SK-N-SH (cell line): ENCODE measurements at regions not wholly inside any gene's neighbourhood (a gene's known extent, or its start where the extent isn't known, plus 50 kb on each side); places are given as distances from the start of the nearest gene placed in this dataset.

Experiments used
- EP300 ChIP-seq, 2 experiments: IDR thresholded peaks; 2 replicates each; pipeline versions ENCODE4 v1.4.0 to v1.6.1; 2012; ENCODE audit warnings: borderline replicate concordance in 1 of 2, low read depth in 1 of 2, low read length in 1 of 2
- GABPA ChIP-seq: IDR thresholded peaks from 2 replicates; pipeline ENCODE4 v1.4.0; 2012; ENCODE audit warnings: low read depth, mild to moderate bottlenecking
- IRF3 ChIP-seq: fragments of 150-350 bp; IDR thresholded peaks from 2 replicates; pipeline ENCODE4 v1.6.1; 2016; ENCODE audit warnings: mild to moderate bottlenecking, low read depth, low read length
- JUND ChIP-seq: IDR thresholded peaks from 2 replicates; pipeline ENCODE4 v1.4.0; 2012
- MAX ChIP-seq: IDR thresholded peaks from 2 replicates; pipeline ENCODE4 v1.4.0; 2012; ENCODE audit warnings: low read depth
- MEF2A ChIP-seq: IDR thresholded peaks from 2 replicates; pipeline ENCODE4 v1.4.0; 2012; ENCODE audit warnings: low read depth, borderline replicate concordance
- POLR2AphosphoS5 ChIP-seq: IDR thresholded peaks from 2 replicates; pipeline ENCODE4 v1.6.1; 2012; ENCODE audit warnings: low read depth, low read length
- RAD21 ChIP-seq: IDR thresholded peaks from 2 replicates; pipeline ENCODE4 v1.6.1; 2012; ENCODE audit warnings: mild to moderate bottlenecking, low read length
- RFX5 ChIP-seq: IDR thresholded peaks from 2 replicates; pipeline ENCODE4 v1.6.1; 2012; ENCODE audit warnings: mild to moderate bottlenecking, improper control_type of control experiment, low read length
- RXRA ChIP-seq: IDR thresholded peaks from 2 replicates; pipeline ENCODE4 v1.4.0; 2012; ENCODE audit warnings: low read depth, mild to moderate bottlenecking, borderline replicate concordance
- TCF12 ChIP-seq: IDR thresholded peaks from 2 replicates; pipeline ENCODE4 v1.4.0; 2012
- TF ChIP-seq, protein P1 (sequence below): IDR thresholded peaks from 2 replicates; pipeline ENCODE4 v1.4.0; 2012; ENCODE audit warnings: low read depth, borderline replicate concordance
- TF ChIP-seq, protein P2 (sequence below): fragments of 200-600 bp; sonication (generic); IDR thresholded peaks from 2 replicates; pipeline ENCODE4 v1.6.1; 2017; ENCODE audit warnings: antibody characterized with exemption, mild to moderate bottlenecking, moderate library complexity
- TF ChIP-seq, protein P3 (sequence below): IDR thresholded peaks from 2 replicates; pipeline ENCODE4 v1.4.0; 2012; ENCODE audit warnings: low read depth, borderline replicate concordance

DNA sequence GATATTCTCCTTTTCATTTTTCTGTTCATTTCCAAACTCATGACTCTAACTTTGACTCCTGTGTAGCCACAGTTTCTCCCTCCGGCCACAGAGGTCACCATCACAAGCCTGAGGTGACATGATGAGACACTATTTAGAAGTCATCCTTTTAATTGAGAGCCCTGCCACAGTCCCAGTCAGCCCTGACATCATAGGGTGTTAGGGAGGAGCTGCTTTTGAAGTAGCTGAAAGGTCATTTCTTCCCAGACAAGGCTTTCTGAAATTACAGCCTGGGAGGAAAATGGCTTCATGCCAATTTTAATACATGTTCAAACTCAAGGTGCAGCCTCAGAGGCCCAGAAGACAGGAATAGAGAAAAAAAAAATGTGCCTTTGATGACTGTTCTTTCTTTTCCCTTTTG is 532.8 kb upstream of the TGFBR2 start:
- TF ChIP-seq, protein P1, sequence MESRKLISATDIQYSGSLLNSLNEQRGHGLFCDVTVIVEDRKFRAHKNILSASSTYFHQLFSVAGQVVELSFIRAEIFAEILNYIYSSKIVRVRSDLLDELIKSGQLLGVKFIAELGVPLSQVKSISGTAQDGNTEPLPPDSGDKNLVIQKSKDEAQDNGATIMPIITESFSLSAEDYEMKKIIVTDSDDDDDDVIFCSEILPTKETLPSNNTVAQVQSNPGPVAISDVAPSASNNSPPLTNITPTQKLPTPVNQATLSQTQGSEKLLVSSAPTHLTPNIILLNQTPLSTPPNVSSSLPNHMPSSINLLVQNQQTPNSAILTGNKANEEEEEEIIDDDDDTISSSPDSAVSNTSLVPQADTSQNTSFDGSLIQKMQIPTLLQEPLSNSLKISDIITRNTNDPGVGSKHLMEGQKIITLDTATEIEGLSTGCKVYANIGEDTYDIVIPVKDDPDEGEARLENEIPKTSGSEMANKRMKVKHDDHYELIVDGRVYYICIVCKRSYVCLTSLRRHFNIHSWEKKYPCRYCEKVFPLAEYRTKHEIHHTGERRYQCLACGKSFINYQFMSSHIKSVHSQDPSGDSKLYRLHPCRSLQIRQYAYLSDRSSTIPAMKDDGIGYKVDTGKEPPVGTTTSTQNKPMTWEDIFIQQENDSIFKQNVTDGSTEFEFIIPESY: no peak
- TF ChIP-seq, protein P2, sequence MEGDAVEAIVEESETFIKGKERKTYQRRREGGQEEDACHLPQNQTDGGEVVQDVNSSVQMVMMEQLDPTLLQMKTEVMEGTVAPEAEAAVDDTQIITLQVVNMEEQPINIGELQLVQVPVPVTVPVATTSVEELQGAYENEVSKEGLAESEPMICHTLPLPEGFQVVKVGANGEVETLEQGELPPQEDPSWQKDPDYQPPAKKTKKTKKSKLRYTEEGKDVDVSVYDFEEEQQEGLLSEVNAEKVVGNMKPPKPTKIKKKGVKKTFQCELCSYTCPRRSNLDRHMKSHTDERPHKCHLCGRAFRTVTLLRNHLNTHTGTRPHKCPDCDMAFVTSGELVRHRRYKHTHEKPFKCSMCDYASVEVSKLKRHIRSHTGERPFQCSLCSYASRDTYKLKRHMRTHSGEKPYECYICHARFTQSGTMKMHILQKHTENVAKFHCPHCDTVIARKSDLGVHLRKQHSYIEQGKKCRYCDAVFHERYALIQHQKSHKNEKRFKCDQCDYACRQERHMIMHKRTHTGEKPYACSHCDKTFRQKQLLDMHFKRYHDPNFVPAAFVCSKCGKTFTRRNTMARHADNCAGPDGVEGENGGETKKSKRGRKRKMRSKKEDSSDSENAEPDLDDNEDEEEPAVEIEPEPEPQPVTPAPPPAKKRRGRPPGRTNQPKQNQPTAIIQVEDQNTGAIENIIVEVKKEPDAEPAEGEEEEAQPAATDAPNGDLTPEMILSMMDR: no peak
- TF ChIP-seq RXRA: no peak
- no peak for TF ChIP-seq MEF2A
- TF ChIP-seq POLR2AphosphoS5: no peak
- no peak for TF ChIP-seq TCF12
- TF ChIP-seq JUND: no peak
- TF ChIP-seq EP300 (IDR thresholded peaks at IDR 0.05; ENCODE audit: borderline replicate concordance in 1 of 2, low read depth in 1 of 2, low read length in 1 of 2): no peak
- TF ChIP-seq GABPA: no peak
- TF ChIP-seq, protein P3, sequence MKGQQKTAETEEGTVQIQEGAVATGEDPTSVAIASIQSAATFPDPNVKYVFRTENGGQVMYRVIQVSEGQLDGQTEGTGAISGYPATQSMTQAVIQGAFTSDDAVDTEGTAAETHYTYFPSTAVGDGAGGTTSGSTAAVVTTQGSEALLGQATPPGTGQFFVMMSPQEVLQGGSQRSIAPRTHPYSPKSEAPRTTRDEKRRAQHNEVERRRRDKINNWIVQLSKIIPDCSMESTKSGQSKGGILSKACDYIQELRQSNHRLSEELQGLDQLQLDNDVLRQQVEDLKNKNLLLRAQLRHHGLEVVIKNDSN: no peak
- TF ChIP-seq MAX: no peak
- TF ChIP-seq RAD21: no peak
- TF ChIP-seq IRF3: no peak
- TF ChIP-seq RFX5: no peak
